SK-N-MC (cell line): ENCODE measurements at regions not wholly inside any gene's neighbourhood (a gene's known extent, or its start where the extent isn't known, plus 50 kb on each side); places are given as distances from the start of the nearest gene placed in this dataset.

Source experiments
- EZH2 ChIP-seq: fragments of 200-600 bp; sonication (generic); IDR thresholded peaks from one replicate; pipeline ENCODE4 v1.6.1; 2017; ENCODE audit warnings: antibody characterized with exemption
- FOXP2 ChIP-seq: optimal IDR thresholded peaks from 2 replicates; pipeline ENCODE3; 2011; ENCODE audit warnings: mild to moderate bottlenecking, moderate library complexity; ENCODE audit not compliant: insufficient read depth; ENCODE audit errors: extremely low read length, control extremely low read depth
- POLR2AphosphoS5 ChIP-seq: IDR thresholded peaks from 2 replicates; pipeline ENCODE4 v1.6.1; 2012; ENCODE audit warnings: mild to moderate bottlenecking, low read depth, low read length, borderline replicate concordance

- TF ChIP-seq POLR2AphosphoS5, result no peak
- no peak for TF ChIP-seq EZH2
- no peak for TF ChIP-seq FOXP2
Measured at GRCh38 chr6:94651239-94651638, 926.1 kb upstream of the MANEA start.
